Neural progenitor cell (in vitro differentiated cells): ENCODE measurements at regions not wholly inside any gene's neighbourhood (a gene's known extent, or its start where the extent isn't known, plus 50 kb on each side); places are given as distances from the start of the nearest gene placed in this dataset.

Experiments
- DNase-seq: peaks from one replicate; pipeline ENCODE4 v3.0.0-alpha.2; 2016; ENCODE audit warnings: low spot score
- H2AFZ ChIP-seq: fragments of 200-600 bp; sonication (generic); replicated peaks from 2 replicates; pipeline ENCODE4 v1.6.1; 2016; ENCODE audit warnings: antibody characterized with exemption
- H3F3A ChIP-seq: fragments of 200-600 bp; sonication (generic); 2 replicates; pipeline ENCODE4 v1.6.1; 2016; ENCODE audit warnings: antibody characterized with exemption, low read depth
- H3K27ac ChIP-seq: fragments of 200-600 bp; sonication (generic); 2 replicates; pipeline ENCODE4 v1.5.1; 2016; ENCODE audit warnings: mild to moderate bottlenecking
- H3K27me3 ChIP-seq: fragments of 200-600 bp; sonication (generic); 2 replicates; pipeline ENCODE4 v1.6.1; 2016; ENCODE audit warnings: mild to moderate bottlenecking, moderate library complexity
- H3K36me3 ChIP-seq: fragments of 200-600 bp; sonication (generic); 2 replicates; pipeline ENCODE4 v1.5.1; 2016
- H3K4me1 ChIP-seq: fragments of 200-600 bp; sonication (generic); 2 replicates; pipeline ENCODE4 v1.6.1; 2016; ENCODE audit warnings: mixed run types
- H3K4me2 ChIP-seq: fragments of 200-600 bp; sonication (generic); 2 replicates; pipeline ENCODE4 v1.6.1; 2016
- H3K4me3 ChIP-seq: fragments of 200-600 bp; sonication (generic); 2 replicates; pipeline ENCODE4 v1.5.1; 2016
- H3K79me2 ChIP-seq: fragments of 200-600 bp; sonication (generic); 2 replicates; pipeline ENCODE4 v1.6.1; 2016; ENCODE audit warnings: low read depth
- H3K9ac ChIP-seq: fragments of 200-600 bp; sonication (generic); 2 replicates; pipeline ENCODE4 v1.6.1; 2016
- H3K9me3 ChIP-seq: fragments of 200-600 bp; sonication (generic); 2 replicates; pipeline ENCODE4 v1.5.1; 2016; ENCODE audit warnings: low read depth
- H4K20me1 ChIP-seq: fragments of 200-600 bp; sonication (generic); 2 replicates; pipeline ENCODE4 v1.6.1; 2016; ENCODE audit warnings: low read depth
- H3K27ac Mint-ChIP-seq: 3 replicates; pipeline ENCODE4 v1.8.0; 2021; ENCODE audit warnings: mixed read lengths
- H3K27me3 Mint-ChIP-seq: 2 replicates; pipeline ENCODE4 v1.8.0; 2022; ENCODE audit warnings: low read depth, mild to moderate bottlenecking, inconsistent platforms, moderate library complexity, mixed read lengths; ENCODE audit not compliant: insufficient read depth
- H3K36me3 Mint-ChIP-seq: 3 replicates; pipeline ENCODE4 v1.8.0; 2021; ENCODE audit warnings: mixed read lengths
- H3K4me1 Mint-ChIP-seq: 3 replicates; pipeline ENCODE4 v1.8.0; 2021; ENCODE audit warnings: mixed read lengths
- H3K4me3 Mint-ChIP-seq: 3 replicates; pipeline ENCODE4 v1.8.0; 2021; ENCODE audit warnings: mild to moderate bottlenecking, moderate library complexity, mixed read lengths
- H3K9me3 Mint-ChIP-seq: 3 replicates; pipeline ENCODE4 v1.8.0; 2020; ENCODE audit warnings: mixed read lengths
- CTCF ChIP-seq: fragments of 200-600 bp; sonication (generic); IDR thresholded peaks from 2 replicates; pipeline ENCODE4 v1.5.1; 2017; ENCODE audit warnings: antibody characterized with exemption, mild to moderate bottlenecking
- EZH2 ChIP-seq: fragments of 200-600 bp; sonication (generic); IDR thresholded peaks from 2 replicates; pipeline ENCODE4 v1.6.1; 2017; ENCODE audit warnings: antibody characterized with exemption, mild to moderate bottlenecking, moderate library complexity
- EZH2phosphoT487 ChIP-seq: fragments of 200-600 bp; sonication (generic); IDR thresholded peaks from 2 replicates; pipeline ENCODE4 v1.6.1; 2017; ENCODE audit warnings: antibody characterized with exemption

- Mint-ChIP-seq H3K4me1 (peaks cover 13% of the 10 kb centered on the region), H3K27ac (no peak overlapping the region), H3K27me3 (peaks cover 6% of the 10 kb centered on the region), H3K9me3 (peaks cover 17% of the 10 kb centered on the region), H3K4me3 (no peak overlapping the region), H3K36me3 (peaks cover 2% of the 10 kb centered on the region)
- Histone ChIP-seq H3K4me1 (peaks cover 16% of the 10 kb centered on the region), H3F3A (peaks cover 6% of the 10 kb centered on the region), H2AFZ (no peak overlapping the region), H3K4me2 (no peak overlapping the region), H4K20me1 (no peaks in the 10 kb centered on the region), H3K36me3 (no peaks in the 10 kb centered on the region), H3K9ac (no peak overlapping the region), H3K9me3 (no peaks in the 10 kb centered on the region), H3K27me3 (no peaks in the 10 kb centered on the region), H3K27ac (no peak overlapping the region), H3K79me2 (no peaks in the 10 kb centered on the region), H3K4me3 (no peak overlapping the region)
- TF ChIP-seq CTCF (no peak), EZH2 (no peak)
- no peak for DNase-seq
Measured at GRCh38 chr9:38166501-38166900, 97.5 kb upstream of the SHB start.

- Histone ChIP-seq H3F3A (peaks cover 6% of the 10 kb centered on the region), H3K4me1 (peaks cover 16% of the 10 kb centered on the region), H3K36me3 (no peaks in the 10 kb centered on the region), H2AFZ (no peak overlapping the region), H3K27me3 (no peaks in the 10 kb centered on the region), H3K27ac (no peak overlapping the region), H3K9ac (no peak overlapping the region), H4K20me1 (no peaks in the 10 kb centered on the region), H3K4me2 (no peak overlapping the region), H3K9me3 (no peaks in the 10 kb centered on the region), H3K4me3 (no peak overlapping the region), H3K79me2 (no peaks in the 10 kb centered on the region)
- Mint-ChIP-seq H3K27ac (peak overlapping the region; percentile 35), H3K36me3 (no peaks in the 10 kb centered on the region), H3K4me1 (peaks cover 15% of the 10 kb centered on the region), H3K9me3 (peaks cover 3% of the 10 kb centered on the region), H3K4me3 (peak overlapping the region; percentile 57), H3K27me3 (peaks cover 8% of the 10 kb centered on the region)
- TF ChIP-seq CTCF = no peak
- TF ChIP-seq EZH2phosphoT487 = no peak
- no peak for TF ChIP-seq EZH2
- DNase-seq = no peak
Measured at GRCh38 chr9:38164659-38165221, 95.7 kb upstream of the SHB start.

GRCh38 chr9:38163518-38163917 lies 94.5 kb upstream of the SHB start:
- H3K36me3 ChIP-seq = no peaks in the 10 kb centered on the region
- H3K4me1 Mint-ChIP-seq = peaks cover 15% of the 10 kb centered on the region
- H3K9me3 ChIP-seq = no peaks in the 10 kb centered on the region
- peaks cover 6% of the 10 kb centered on the region for H3F3A ChIP-seq
- H3K4me3 ChIP-seq = no peak overlapping the region
- no peaks in the 10 kb centered on the region for H3K79me2 ChIP-seq
- TF ChIP-seq CTCF (no peak), EZH2 (no peak), EZH2phosphoT487 (no peak)
- DNase-seq = no peak
- no peaks in the 10 kb centered on the region for H3K36me3 Mint-ChIP-seq
- H3K9ac ChIP-seq = no peak overlapping the region
- no peaks in the 10 kb centered on the region for H4K20me1 ChIP-seq
- H3K4me3 Mint-ChIP-seq = no peak overlapping the region
- H3K4me1 ChIP-seq = peaks cover 16% of the 10 kb centered on the region
- H3K27me3 ChIP-seq = no peaks in the 10 kb centered on the region
- no peak overlapping the region for H3K27ac Mint-ChIP-seq
- H3K4me2 ChIP-seq = no peak overlapping the region
- no peak overlapping the region for H2AFZ ChIP-seq
- H3K9me3 Mint-ChIP-seq = no peaks in the 10 kb centered on the region
- H3K27me3 Mint-ChIP-seq = peaks cover 12% of the 10 kb centered on the region
- H3K27ac ChIP-seq = no peak overlapping the region
